GM12874 (cell line): ENCODE measurements at regions not wholly inside any gene's neighbourhood (a gene's known extent, or its start where the extent isn't known, plus 50 kb on each side); places are given as distances from the start of the nearest gene placed in this dataset.

Source experiments
- TF ChIP-seq, protein P1 (sequence below): IDR thresholded peaks from 2 replicates; pipeline ENCODE4 v1.5.1; 2011; ENCODE audit warnings: low read depth, mild to moderate bottlenecking, control low read depth, low read length, moderate library complexity; ENCODE audit not compliant: insufficient read depth

DNA sequence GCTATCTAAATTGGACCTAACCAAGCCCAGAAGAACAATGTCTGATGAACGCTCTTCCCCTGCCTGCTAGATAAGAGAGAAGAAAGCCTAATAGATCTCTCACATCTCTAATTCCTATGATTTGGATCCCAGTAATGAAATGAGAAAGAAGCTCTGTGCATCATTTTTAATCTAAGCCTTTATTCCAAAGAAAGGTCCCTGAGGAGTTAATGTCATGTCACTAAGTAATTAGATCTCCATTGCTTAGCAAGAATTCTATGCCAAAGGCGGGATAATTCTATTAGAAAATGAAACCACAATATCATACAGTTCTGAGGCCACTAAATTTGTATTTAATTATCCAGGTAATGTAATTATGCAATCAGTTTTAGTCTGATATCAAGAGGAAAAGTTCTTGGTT is 74.2 kb upstream of the TMEM260 start:
- TF ChIP-seq, protein P1, sequence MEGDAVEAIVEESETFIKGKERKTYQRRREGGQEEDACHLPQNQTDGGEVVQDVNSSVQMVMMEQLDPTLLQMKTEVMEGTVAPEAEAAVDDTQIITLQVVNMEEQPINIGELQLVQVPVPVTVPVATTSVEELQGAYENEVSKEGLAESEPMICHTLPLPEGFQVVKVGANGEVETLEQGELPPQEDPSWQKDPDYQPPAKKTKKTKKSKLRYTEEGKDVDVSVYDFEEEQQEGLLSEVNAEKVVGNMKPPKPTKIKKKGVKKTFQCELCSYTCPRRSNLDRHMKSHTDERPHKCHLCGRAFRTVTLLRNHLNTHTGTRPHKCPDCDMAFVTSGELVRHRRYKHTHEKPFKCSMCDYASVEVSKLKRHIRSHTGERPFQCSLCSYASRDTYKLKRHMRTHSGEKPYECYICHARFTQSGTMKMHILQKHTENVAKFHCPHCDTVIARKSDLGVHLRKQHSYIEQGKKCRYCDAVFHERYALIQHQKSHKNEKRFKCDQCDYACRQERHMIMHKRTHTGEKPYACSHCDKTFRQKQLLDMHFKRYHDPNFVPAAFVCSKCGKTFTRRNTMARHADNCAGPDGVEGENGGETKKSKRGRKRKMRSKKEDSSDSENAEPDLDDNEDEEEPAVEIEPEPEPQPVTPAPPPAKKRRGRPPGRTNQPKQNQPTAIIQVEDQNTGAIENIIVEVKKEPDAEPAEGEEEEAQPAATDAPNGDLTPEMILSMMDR: no peak

DNA sequence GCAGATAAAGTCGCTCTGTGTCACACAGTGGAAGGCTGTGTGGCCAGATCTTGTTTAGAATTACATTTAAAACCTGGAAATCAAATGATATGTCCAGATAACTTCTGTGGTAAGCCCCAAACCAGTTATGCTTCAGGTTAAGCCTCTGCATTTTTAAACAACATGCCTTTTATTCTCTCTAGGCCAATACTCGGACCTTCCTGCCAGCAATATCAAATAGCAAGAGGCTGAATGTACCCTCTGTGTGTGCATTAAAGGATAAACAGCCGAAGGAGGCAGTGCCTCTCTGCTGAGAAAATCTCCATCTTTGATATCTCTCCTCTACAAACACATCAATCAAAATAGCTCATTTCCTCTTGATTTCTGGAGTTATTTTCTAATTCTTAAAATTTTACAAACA is 67.1 kb upstream of the TMEM260 start:
- TF ChIP-seq, protein P1: no peak

DNA sequence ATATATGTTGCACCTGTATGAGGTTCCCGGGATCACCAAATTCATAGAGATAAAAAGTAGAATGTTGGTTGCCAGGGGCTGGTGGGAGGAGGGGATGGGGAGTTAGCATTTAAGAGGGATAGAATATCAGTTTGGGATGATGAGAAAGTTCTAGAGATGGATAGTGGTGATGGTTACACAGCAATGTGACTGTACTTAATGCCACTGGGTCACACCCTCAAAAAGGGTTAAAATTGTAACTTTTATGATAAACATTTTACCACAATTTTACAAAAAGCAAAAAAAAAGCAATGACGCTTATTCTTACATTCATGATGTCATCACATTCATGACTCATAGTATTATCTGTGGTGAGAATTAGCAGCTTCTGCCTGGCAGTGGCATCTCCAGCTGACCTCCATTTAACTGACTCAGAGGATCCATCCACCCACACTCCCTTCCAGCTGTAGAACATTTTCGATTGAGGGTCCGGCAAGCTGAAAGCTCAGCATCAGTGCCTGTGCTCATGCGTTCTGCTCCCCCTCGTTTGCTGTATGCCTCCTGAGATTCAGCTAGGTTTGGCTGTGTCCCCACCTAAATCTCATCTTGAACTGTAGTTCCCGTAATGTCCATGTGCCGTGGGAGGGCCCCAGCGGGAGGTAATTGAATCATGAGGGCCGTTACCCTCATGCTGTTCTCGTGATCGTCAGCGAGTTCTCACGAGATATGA is 64.8 kb upstream of the TMEM260 start:
- TF ChIP-seq, protein P1: no peak

DNA sequence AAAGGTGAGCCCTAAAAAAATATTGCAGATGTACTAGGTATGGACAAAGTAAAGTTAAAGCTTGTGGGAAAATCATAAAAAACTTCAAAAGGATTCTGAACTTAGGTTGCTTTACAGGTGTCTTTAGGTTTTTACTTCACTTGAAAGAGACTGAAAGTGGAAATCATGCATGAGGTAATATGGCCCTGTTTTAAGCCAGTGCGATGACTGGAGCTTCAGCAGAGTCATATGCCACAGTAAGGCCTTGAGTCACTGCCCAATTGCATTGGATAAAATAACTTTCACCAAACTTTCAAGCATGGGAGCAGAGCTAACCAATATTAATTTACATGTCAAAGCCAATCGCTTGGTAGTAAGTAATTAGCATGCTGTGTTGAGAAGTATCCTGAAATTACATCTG is 63.9 kb upstream of the TMEM260 start:
- TF ChIP-seq, protein P1: no peak

DNA sequence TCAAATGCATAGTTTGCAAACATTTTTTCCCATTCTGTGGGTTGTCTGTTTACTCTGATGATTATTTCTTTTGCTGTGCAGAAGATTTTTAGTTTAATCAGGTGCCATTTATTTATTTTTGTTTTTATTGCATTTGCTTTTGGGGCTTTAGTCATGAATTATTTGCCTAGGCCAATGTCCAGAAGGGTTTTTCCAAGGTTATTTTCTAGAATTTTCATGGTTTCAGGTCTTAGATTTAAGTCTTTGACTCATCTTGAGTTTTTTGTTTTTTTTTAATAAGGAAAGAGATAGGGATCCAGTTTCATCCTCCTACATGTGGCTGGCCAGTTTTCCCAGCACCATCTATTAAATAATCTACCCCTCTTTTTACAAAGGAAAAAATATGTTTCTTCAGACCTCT is 57.2 kb upstream of the TMEM260 start:
- TF ChIP-seq, protein P1: no peak

DNA sequence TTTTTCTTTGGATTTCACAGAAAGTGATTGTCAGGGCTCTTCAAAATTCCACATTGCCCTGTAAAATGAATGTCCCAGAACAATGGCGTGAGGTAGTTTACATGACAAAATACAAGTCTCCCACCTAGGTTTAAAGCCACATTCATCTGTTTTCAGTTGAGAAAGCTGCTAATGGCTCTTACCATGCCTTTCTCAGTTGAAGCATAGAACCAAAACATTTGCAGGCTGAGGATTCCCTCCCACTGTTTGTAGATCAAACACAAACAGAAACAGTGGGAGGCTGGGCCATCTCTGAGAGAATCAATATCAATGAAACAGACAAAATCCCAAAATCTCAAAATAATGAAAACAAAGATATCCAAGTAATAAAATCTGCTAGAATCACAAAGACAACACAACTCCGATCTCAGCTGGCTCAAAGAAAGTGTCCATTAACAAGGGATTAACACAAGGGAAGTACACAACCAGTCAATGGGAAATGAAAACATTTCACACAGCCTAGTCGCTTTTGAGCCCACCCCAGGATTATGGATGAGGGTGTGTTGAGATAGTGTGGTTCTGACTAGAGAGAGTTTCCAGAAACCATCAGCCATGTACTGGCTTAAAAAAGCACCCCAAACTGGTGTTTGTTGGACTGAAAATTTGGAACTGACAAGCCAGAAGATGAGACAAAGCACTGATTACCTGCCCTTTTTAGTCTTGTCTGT is 54.5 kb upstream of the TMEM260 start:
- TF ChIP-seq, protein P1: no peak

DNA sequence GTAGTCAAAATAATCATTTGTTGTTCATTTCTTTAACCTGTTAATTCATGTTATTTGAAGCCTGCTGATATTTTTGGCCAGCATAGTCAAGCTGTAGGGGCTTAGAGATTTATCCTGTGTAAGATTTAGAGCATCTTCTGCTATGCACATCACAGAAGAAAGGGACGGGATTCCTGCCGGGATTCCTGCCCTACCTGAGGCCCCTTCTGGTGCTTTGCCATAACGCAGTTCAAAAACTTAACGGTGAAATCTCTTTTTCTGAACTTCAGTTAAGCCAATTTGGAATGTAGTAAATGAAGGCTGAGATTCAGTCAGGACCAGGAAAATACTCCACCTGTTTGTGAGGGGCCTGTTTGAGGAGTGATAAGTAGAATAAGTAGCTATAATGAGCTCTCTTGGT is 50.7 kb upstream of the TMEM260 start:
- TF ChIP-seq, protein P1: no peak
